Right lobe of liver (tissue), 4 donors: ENCODE measurements at regions not wholly inside any gene's neighbourhood (a gene's known extent, or its start where the extent isn't known, plus 50 kb on each side); places are given as distances from the start of the nearest gene placed in this dataset.

Source experiments
- CTCF ChIP-seq, 4 donors: fragments of 200-600 bp in 3 of 4; fragments of 450-650 bp in 1 of 4; IDR thresholded peaks; one replicate each; pipeline versions ENCODE4 v1.5.1 to v1.8.0; 2016 to 2022; ENCODE audit warnings: antibody characterized with exemption in 4 of 4, mild to moderate bottlenecking in 2 of 4
- POLR2A ChIP-seq: fragments of 450-650 bp; IDR thresholded peaks from one replicate; pipeline ENCODE4 v1.6.1; 2017; ENCODE audit warnings: antibody characterized with exemption, mild to moderate bottlenecking
- donor health status: DM: no; HTN: no; CAD: no.
- donor health status: DM: no; HTN: no; CAD: no.
- donor health status: DM: no; HTN: yes; CAD: no.

- no peak for TF ChIP-seq POLR2A
- no peak for TF ChIP-seq CTCF (IDR thresholded peaks at IDR 0.05)
Measured at GRCh38 chr16:51953286-51953985, 593.5 kb downstream of the TOX3 start.
